HG02973 (cell line): ENCODE measurements at regions not wholly inside any gene's neighbourhood (a gene's known extent, or its start where the extent isn't known, plus 50 kb on each side); places are given as distances from the start of the nearest gene placed in this dataset.
"Not testable (repeated sequence)": the region's sequence is repeated elsewhere in the genome, so short reads cannot be mapped to it uniquely, and the experiment has no call there.

ENCODE experiments used
- ATAC-seq: cut with Tn5 transposase; IDR thresholded peaks from one replicate; pipeline ENCODE4 v1.9.1; 2021; ENCODE audit warnings: moderate library complexity; ENCODE audit not compliant: unreplicated experiment

DNA sequence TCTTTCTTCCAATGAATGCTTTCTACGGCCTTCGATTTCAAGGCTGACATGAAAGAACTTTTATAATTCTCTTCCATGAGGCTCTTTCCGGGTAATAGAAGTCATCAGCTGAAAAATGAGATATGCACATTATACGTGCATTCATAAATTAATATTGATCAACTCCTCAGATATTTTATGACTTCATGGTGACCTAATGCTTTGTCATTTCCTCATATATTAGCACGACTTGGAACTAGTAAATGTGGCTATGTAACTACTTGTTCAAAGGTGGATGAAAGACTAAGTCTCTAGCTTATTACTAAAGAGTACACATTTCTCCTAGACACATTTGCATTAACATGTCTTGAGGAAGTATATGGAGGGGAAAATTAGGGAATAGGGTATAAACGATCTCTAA lies 168.8 kb downstream of the HDGFL1 start:
- ATAC-seq, result no peak

DNA sequence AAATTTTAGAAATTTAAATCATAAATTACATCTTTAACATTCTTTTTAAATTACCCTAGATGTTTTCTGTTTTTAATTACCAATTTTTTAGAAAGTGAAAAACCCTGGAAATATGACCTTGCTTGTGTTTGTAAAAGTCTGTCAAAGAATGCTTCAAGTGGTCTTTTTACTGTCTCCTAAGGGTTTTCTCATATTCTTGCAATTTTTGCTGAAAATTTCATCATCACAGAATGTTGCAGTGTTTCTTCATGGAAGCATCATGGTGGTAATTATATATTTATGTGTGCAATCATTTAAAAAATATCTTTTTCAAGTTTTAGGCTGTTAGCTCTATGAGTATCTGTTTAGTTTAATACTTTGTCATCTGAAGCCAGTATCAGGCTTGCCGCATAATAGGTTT lies 178.2 kb downstream of the HDGFL1 start:
- ATAC-seq, result no peak

DNA sequence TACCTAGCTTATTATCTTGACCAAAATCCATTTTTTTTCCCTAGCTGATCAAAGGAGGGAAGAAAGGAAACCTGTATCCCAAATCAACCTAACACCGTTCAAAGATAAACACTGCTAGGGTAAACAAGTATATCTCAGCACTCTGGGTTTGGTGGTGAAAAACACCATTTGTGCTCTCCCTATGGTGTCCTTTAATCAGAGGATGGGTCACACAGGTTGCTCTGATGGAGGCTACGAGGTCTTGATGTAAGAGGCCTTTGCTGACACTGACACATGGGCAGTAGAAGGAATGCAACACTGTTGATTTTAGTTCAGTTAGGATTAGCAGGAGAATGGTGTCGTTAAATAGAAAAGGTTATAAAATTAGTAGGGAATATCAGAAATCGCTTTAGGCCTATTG lies 179.3 kb downstream of the HDGFL1 start:
- ATAC-seq, result no peak

DNA sequence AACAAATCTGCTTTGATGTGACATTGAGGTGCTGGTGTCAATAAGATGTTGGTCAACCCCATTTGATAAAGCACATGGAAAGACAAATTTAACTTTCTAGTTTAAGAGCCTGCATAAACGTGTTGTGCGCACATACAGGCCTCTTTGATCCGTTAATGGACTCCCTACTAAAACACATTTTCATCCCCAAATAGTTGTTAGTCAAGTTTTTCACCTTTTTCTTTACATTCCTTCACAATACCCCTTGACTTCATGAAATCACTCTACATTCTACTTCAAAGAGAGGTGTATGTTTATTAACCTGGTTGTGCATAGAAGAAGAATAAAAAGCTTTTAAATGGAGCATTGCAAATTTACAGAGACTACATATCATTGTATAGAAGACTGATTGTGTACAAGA lies 180.3 kb downstream of the HDGFL1 start:
- no peak for ATAC-seq

DNA sequence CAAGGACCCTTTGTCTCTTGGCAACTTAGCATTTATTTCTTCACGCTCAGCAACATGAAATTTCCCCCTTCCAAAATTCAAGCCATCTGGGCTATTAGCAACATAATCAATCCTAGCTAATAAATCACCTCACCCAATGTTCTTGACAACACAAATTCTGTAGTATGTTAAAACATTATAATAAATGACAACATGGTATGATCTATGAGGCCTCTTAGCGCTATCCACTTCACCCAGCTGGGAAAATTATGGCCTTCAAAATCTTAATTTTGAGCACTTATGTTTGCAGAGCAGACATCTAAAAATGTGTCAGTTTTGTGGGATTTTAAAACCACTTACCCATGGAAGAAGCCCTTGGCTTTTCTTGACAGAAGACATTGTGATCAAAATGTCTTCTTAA lies 181.9 kb downstream of the HDGFL1 start:
- ATAC-seq, result no peak

DNA sequence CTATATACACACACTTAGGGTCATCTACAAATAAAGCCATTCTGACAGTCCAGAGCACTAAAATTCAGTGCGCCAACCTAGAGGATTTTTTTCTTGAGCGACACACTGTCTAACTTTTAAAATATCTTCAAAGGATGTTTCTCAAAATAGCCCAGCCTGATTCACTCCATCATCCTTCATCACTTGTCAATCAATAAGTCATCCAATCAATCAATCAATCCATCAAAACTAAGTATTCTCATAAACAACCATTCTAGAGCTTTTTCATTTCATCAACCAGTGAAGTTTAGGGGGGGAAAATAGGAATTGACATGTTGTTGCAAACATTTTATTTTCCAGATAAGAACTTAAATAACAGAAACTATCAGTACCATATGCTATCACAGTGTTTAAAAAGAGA lies 183.2 kb downstream of the HDGFL1 start:
- no peak for ATAC-seq

DNA sequence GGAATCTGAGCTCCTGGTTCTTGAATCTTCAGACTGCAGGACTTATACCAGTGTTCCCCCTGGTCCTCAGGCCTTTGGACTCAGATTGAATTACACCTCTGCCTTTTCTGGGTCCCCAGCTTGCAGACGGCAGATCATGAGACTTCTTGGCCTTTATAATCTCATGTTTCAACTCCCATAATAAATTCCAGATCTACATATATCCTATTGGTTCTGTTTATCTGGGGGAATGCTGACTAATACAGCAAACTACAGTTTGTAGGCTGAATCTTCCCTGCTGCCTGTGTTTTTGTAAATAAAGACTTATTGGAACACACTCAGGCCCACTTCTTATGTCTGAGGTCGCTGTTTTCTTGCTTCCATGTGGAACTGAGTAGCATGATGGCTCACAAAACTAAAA lies 184.7 kb downstream of the HDGFL1 start:
- no peak for ATAC-seq

DNA sequence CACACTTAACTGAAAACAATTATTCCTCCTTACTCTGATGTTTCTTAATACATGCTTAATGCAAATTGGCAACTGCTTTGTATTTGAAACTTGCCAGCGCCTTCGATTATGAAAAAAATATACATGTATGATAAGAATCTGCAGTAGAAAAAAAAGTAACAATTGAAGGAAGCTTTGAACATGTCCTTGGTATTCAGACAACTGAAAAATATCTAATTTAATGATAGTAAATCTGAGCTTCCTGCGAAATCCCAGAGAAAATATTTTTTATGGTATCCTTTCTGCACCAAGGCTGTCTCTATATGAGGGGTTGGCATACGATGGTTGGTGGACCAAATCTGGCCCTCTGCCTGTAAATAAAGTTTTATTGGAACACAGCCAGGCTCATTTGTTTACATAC lies 186.2 kb downstream of the HDGFL1 start:
- no peak for ATAC-seq

DNA sequence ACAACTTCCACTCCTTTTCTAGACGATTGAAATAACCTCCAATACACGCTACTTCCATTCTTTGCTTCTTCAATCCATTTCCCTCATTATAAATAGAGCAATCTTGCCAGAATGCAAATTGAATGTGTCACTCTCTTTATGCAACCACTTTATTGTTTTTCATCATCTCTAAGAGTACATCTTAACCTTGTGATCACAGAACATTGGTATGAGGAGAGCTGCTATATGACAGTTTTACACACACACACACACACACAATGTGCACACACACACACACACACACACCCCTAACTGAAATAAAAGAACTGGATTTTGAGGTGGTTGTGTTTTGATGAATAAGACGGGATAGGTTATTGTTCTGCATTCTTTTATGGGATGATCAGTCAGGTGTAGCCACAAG lies 187.0 kb downstream of the HDGFL1 start:
- ATAC-seq, result no peak

DNA sequence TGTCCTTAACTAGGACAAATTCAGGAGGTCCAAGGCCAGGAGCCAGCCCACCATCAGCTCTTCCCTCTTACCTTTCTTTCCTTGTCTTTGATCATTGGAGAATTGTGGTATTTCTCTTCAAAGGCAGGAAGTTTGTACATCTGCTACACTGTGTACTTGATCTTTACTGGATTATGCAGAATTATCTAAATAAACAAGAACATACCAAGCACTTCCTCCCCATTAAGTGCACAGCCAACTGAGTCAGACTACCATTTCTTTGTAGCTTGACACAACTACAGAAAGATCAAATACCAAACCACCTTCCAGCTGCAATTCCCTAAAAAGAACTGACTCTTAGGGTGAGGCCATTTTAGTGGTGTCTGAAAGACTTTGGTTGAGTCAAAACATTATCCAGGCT lies 195.1 kb downstream of the HDGFL1 start:
- ATAC-seq, result no peak

DNA sequence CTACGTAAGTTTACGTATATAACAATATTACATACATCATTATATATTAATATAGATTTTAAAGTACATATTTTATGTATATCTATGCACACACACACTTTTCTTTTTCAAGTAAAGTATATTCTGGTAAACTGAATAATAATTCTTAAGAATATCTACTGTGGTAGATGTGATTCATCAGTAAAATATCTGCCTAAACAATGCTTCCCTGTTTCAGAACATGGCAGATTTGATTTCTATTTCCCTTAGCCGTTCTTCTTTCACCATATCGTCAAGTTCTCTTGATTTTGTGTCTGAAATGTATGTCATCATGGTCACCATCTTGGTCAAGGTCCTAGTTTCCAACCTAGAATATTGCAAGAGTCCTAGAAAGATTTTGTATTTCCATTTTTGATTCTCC lies 195.6 kb downstream of the HDGFL1 start:
- no peak for ATAC-seq

DNA sequence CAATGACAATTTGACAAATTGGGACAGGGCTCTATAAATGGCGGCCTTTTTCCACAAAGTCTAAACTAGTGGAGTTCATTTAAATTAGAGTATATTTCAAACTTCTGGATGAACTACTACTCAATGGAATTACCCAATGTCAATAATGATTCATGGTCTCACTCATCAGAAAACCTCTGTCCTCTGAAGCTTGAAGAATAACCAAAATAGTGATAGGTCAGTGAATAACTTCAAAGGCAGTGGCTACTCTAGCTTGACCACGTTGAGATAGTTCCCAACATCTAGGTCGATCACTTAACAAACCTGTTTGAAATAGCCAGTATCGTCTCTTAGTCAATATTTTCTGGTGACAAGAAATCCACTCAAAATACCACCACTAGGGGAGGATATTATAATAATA lies 197.6 kb downstream of the HDGFL1 start:
- no peak for ATAC-seq

DNA sequence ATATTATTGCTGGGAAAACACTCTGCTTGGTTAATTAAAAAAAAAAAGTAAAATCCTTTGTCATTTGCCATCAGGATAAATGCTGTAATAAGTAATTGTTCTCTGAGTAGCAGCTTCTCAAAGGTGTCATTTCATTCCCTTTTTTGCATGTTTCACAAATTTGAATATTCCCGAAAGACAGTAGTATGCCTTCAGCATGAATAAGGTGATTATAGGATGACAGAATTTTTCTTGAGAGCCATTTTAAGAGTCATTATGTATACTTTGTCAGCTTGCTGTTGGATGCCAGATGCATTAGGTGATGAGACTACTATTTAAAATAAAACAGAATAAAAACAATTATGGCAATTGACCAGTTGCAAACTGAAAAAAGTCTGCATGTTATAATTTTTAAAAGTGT lies 200.7 kb downstream of the HDGFL1 start:
- no peak for ATAC-seq

DNA sequence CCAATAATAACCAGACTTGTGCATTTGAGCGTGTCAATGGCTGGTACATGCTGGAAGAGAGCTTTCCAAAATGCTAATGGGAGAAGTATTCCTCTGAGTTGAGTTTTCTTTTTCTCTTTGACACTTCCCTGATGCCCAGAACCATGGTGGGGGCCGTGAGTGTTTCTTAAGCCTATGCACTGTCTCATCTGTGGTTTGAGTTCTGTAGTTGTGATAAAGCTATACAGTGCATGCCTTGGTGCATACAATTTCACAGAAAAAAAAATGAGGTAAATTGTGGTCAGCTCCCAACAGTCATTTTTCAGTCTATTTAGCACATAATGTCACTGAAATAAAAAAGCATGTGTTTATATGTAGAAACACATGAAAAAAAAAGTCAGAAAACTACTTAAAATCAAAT lies 204.8 kb downstream of the HDGFL1 start:
- no peak for ATAC-seq

DNA sequence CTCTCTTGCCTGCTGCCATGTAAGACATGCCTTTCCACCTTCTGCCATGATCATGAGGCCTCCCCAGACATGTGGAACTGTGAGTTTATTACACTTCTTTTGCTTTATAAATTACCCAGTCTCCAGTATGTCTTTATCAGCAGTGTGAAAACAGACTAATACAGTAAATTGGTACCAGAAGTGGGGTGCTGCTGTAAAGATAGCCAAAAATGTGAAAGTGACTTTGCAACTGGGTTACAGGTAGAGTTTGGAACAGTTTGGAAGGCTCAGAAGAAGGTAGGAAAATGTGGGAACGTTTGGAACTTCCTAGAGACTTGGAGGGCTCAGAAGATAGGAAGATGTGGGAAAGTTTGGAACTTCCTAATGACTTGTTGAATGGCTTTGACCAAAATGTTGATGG lies 209.1 kb downstream of the HDGFL1 start:
- not testable (repeated sequence) for ATAC-seq

DNA sequence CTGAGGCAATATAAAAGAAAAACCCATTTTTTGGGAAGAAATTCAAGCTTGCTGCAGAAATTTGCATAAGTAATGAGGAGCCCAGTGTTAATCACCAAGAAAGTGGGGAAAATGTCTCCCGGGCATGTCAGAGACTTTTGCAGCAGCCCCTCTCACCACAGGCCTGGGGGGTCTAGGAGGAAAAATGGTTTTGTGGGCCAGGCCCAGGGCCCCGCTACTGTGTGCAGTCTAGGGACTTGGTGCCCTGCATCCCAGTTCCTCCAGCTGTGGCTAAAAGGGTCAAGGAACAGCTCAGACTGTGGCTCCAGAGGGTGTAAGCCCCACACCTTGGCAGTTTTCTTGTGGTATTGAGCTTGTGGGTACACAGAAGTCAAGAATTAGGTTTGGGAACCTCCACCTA lies 209.7 kb downstream of the HDGFL1 start:
- ATAC-seq, result no peak

DNA sequence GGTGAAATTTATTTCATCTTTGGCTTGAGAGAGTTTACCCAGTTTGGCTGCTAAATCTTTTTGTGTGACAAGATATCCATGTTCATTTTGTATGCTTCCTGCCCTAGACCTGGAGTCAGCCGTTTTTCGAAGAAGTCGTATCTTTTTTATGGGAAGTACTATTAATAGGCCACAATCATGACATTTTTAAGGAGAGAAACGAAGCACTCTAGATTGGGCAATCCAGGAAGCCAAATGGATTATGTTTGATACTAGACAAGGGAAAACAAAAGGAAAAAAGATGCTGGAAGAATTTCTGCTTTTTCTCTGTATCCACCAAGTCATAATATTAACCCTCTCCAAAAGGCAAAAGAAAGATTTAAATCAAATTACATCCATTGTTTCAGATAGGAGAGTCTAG lies 214.6 kb downstream of the HDGFL1 start:
- no peak for ATAC-seq

DNA sequence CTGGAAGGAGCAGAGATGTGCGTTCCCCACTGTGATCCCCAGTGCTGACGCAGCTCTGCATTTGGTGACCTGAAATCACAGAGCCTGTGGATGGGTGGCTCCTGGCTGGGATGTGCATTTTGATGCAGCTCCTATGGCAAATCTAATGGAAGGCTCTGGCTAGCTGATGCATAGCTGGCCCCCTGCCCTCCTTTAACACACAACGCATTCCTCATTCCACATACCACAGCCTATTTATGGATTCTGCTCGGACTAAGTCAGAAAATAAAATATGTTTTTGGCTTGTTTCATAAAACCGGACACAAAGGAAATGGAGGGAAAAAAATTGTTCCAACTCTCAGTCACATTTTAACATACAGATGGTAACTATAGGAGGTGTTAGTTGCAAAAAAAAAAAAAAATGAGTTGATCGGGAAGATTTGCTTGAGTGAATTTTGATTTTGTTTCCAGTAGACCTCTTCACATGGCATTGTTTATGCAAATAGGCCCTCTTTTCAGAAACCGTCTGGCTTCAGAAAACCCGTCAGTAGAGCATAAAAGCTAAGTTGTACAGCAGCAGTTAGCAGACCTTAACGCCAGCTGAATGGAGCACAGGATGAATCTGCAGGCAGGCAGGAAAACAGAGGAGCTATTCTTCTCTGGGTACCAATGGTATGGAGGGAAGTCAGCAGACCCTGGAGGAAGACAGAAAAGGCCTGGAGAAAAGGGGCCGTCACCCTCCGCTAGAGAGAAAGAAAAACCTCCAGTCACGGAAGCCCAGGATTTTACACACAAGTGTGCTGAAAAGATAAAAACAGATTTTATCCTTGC lies 215.4 kb downstream of the HDGFL1 start:
- ATAC-seq, result no peak

DNA sequence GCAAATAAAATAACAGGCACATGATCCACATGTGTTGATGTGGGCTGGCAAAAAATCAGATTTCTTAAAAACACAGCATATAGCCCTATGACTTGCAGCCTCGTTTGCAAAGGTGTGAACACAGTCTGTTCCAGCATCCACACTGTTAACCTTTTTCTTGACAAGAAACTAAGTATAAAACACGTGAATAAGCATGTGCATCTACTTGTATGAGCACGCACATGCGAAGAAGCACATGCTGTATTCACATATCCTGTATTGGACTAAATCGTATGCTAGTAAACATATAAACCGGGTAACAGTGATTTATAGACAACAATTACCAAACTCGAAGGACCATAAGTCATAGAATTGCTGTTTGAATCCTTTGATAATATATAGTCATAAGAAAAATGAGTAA lies 218.7 kb downstream of the HDGFL1 start:
- ATAC-seq, result no peak

DNA sequence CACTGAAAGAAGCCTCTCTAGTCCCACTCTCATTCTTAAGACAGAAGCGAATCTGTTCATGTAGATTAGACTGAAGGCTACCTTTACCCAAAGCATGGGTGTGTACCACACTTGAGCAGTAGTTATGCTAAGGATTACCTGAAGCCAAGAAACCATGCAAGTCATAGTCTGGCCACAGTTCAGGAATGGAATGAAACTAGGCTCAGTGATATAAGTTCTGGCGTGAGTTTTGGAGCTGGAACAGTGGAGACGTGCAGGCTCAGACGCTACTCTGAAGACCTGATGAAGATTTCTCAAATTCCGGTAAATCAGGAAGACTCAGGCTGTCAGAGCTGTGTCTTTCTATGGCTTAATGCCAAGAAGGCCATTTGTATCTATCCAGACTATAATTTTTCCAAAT lies 219.9 kb downstream of the HDGFL1 start:
- no peak for ATAC-seq

DNA sequence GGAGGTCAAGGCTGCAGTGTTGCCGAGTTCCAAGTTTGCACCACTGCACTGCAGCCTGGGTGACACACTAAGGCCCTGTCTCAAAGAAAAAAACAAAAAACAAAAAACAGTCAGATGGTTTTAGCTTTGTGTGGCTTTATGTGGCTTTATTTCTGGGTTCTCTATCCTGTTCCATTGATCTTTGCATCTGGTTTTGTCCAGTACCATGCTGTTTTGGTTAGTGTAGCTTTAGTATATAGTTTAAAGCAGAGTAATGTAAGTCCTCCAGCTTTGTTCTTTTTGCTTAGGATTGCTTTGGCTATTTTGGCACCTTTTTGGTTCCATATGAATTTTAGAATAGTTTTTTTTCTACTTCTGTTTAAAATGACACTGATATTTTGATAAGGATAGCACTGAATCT lies 225.5 kb downstream of the HDGFL1 start:
- ATAC-seq, result no peak

DNA sequence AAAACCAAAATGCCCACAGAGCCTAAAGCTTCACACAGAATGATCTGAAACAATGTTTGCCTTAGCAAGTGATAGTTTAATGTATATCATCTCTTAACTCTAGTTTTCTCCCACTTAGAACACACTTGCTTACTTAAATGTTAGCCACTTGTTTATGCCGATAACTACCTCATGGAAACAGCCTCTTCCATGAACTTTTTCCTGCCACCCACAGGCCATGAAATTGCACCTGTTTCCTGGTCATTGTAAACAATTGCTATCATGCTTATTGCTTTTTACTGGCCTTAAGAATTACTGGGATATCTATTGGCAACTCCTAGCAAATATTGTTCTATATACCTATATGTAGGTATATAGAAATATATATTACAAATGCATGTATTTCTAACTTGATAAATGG lies 231.1 kb downstream of the HDGFL1 start:
- no peak for ATAC-seq

DNA sequence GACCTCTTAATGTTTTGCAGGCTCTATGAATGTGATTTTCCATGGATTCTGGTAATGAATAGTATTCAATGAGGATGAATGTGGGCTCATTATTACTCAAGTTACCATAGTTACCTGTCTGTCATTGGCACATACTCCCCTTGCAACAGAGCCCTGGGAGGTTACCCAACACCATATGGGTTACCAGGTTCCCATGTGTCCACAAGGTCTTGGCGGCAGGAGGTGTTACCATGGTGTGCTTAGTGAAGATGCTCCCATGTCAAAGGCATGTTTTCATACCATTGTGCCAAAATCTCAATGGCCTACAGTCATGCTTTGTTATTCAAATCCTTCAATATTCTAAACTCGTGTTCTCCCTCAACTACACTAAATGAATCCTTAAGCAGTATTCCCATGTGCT lies 232.5 kb downstream of the HDGFL1 start:
- no peak for ATAC-seq
